ENCODE measurements at regions not wholly inside any gene's neighbourhood (a gene's known extent, or its start where the extent isn't known, plus 50 kb on each side); places are given as distances from the start of the nearest gene placed in this dataset.

- TF ChIP-seq ZNF639 (CRISPR knock-in tag; conservative IDR thresholded peaks at IDR 0.05 in 1 of 2, IDR thresholded peaks at IDR 0.05 in 1 of 2) (no peak), BRF2 (IDR thresholded peaks at IDR 0.05; ENCODE audit: borderline replicate concordance, insufficient read depth, insufficient read length) (no peak), POLR2AphosphoS5 (IDR thresholded peaks at IDR 0.05; ENCODE audit: control insufficient read depth, insufficient read depth, low read depth, low read length) (no peak), HLTF (IDR thresholded peaks at IDR 0.05) (no peak), U2AF2 (optimal IDR thresholded peaks at IDR 0.05; ENCODE audit: low read depth, low read length) (no peak), RBM25 (IDR thresholded peaks at IDR 0.05; ENCODE audit: low read depth, low read length, severe bottlenecking) (no peak), TFAM (CRISPR knock-in tag; conservative IDR thresholded peaks at IDR 0.05) (no peak), HNRNPL (IDR thresholded peaks at IDR 0.05; ENCODE audit: low read depth, low read length) (no peak), ZNF551 (CRISPR knock-in tag; IDR thresholded peaks at IDR 0.05) (no peak), ZNF277 (CRISPR knock-in tag; IDR thresholded peaks at IDR 0.05; ENCODE audit: borderline replicate concordance) (no peak), KAT7 (CRISPR knock-in tag; IDR thresholded peaks at IDR 0.05; ENCODE audit: borderline replicate concordance) (no peak), ELF2 (CRISPR knock-in tag; IDR thresholded peaks at IDR 0.05) (no peak), ZC3H4 (CRISPR knock-in tag; IDR thresholded peaks at IDR 0.05; ENCODE audit: borderline replicate concordance) (no peak), MCM7 (IDR thresholded peaks at IDR 0.05) (no peak), SMAD4 (CRISPR knock-in tag; conservative IDR thresholded peaks at IDR 0.05) (no peak), HNRNPK (IDR thresholded peaks at IDR 0.05; ENCODE audit: low read depth, low read length, poor library complexity, severe bottlenecking) (no peak), CREB1 (IDR thresholded peaks at IDR 0.05) (no peak), CREB1 (CRISPR knock-in tag; IDR thresholded peaks at IDR 0.05) (no peak), IRF9 (tag; IDR thresholded peaks at IDR 0.05) (0 out of 2 replicates have a peak, but pooled peaks have one; percentile 63), ATF4 (CRISPR knock-in tag; IDR thresholded peaks at IDR 0.05) (peak; percentile 94), HBP1 (CRISPR knock-in tag; IDR thresholded peaks at IDR 0.05) (no peak), HNRNPH1 (optimal IDR thresholded peaks at IDR 0.05; ENCODE audit: low read depth, low read length) (no peak), ZSCAN32 (CRISPR knock-in tag; IDR thresholded peaks at IDR 0.05) (peak; percentile 92)
These were observed 186.7 kb upstream of the IPO5 start (continued) for GRCh38 chr13:97766749-97767148.

Data from K562 (cell line).